ENCODE measurements at regions not wholly inside any gene's neighbourhood (a gene's known extent, or its start where the extent isn't known, plus 50 kb on each side); places are given as distances from the start of the nearest gene placed in this dataset.
"Not testable (repeated sequence)": the region's sequence is repeated elsewhere in the genome, so short reads cannot be mapped to it uniquely, and the experiment has no call there.

DNA sequence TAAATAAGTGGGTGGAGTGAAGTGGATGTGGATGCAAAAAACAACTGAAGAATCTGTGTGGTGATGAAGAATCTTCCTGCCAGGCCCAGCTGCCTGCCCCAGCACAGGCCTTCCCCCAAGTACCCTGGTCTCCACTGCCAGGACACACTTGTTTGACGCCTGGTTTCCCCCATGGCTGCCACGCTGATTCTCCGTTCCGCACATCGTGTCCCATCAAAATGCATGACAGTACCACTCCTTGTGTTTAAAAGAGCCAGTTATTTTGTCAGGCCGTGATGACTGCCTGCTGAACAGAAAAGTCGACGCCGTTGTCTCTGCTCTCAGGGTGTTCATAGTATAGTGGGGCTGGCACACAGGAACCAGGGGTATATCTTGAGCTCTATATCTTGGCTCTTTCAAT is 50.3 kb upstream of the KYNU start:
- intact Hi-C loops (cut with DNase I, micrococcal nuclease), result no loop called here
- DNase-seq (no peak), ATAC-seq (no peak)

DNA sequence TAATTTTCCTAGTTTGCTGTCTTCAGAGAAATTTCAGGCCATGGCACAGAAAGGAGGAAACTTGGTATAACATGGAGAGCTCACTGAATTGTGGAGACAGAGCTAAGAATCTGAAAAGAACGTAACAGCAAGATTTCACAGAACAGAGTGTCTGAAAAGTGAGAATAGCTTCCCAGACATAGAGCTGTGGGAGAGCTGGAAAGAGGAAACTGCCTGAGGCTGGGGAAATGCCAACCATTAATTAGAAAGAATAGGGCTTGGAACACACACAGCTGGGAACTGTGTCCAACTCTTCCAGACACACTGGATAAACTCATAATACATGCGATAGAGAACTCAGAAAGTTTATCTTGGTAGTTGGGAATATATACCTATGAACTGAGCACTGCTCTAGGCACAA is 51.6 kb upstream of the KYNU start:
- intact Hi-C loops (cut with DNase I, micrococcal nuclease), result no loop called here
- DNase-seq, result no peak

DNA sequence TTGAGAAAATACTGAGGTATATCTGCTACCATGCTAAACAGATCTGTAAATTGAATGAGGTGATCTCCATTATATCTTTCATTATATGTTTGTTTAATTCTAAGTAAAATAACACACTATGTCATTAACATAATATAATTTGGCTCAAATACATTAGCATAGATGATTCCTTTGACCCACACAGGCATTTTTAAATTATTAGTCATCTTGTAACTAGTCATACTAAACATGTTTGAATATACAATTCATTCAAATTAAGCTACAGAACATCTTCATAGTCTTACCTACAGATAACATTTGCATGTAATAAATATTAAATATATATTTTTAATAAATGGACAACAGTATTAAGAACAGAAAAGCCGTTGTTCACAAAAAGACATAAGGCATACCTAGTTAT is 52.7 kb upstream of the KYNU start:
- no peak for ATAC-seq
- intact Hi-C loops (cut with DNase I, micrococcal nuclease), result no loop called here

More for the DNA sequence above, 51.6 kb upstream of the KYNU start:
- no peak for ATAC-seq

GRCh38 chr2:142822190-142822589 is 55.3 kb upstream of the KYNU start:
- intact Hi-C loops (cut with DNase I, micrococcal nuclease), result no loop called here
- no peak for ATAC-seq
- no peak for DNase-seq

More for the DNA sequence above, 52.7 kb upstream of the KYNU start:
- DNase-seq, result no peak

DNA sequence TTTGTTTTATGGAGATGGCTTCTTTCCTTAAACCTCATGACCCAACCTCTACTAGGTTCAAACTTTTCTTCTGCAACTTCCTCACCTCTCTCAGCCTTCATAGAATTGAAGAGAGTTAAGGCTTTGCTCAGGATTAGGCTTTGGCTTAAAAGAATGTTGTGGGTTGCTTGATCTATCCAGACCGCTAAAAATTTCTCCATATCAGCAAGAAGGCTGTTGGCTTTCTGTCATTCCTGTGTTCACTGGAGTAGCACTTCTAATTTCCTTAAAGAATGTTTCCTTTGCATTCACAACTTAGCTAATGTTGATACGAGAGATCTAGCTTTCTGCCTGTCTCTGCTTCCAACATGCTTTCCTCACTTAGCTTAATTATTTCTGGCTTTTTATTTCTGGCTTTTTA is 58.1 kb upstream of the KYNU start:
- DNase-seq (no peak), ATAC-seq (no peak)
- intact Hi-C loops (cut with DNase I, micrococcal nuclease), result no loop called here

DNA sequence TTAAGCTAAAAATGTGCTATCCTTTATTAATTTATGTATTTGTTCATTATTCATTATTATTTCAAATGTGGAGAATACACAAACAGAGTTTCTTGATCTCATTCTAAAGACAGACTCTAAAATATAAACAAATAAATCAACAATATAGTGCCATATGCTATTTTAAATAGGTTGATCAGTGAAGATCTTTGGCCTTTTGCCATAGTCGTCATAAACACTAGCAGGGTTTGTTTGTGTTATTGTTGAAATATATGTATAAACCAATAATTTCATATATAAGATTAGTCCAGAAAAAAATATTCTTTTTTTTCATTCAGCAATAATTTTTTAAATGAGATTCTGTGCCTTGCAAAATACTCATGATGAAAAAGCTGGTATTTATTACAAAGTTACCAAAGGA is 62.1 kb upstream of the KYNU start:
- intact Hi-C loops (cut with DNase I, micrococcal nuclease), result no loop called here
- ATAC-seq (no peak), DNase-seq (no peak)

- DNase-seq (no peak), ATAC-seq (no peak)
- intact Hi-C loops (cut with DNase I, micrococcal nuclease), result no loop called here
Observed at GRCh38 chr2:142813830-142814829, 63.3 kb upstream of the KYNU start.

- DNase-seq; intact Hi-C loops (cut with DNase I, micrococcal nuclease); ATAC-seq: not testable (repeated sequence)
Observed at GRCh38 chr2:142811644-142812043, 65.8 kb upstream of the KYNU start.

- DNase-seq, result no peak
- intact Hi-C loops (cut with DNase I, micrococcal nuclease), result no loop called here
- ATAC-seq, result no peak
Observed at GRCh38 chr2:142805244-142805643, 72.2 kb upstream of the KYNU start.

DNA sequence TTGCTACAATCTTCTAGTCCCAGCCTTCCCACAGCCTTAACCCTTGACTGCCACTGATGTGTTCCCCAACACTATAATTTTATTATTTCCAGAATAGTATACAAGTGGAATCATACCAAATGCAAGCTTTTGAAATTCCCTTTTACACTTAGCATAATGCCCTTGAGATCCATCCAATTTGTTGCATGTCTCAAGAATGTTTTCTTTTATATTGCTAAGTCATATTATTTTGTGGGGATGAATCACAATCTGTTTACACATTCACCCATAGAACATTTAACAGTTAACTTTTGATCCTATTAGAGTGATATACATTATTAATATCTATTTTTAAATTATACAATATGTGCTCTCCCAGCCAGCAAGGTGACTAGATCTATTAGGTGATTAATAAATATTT is 74.3 kb upstream of the KYNU start:
- DNase-seq, result no peak
- ATAC-seq, result no peak
- intact Hi-C loops (cut with DNase I, micrococcal nuclease), result no loop called here

GRCh38 chr2:142796588-142796987 is 80.9 kb upstream of the KYNU start:
- DNase-seq (no peak), ATAC-seq (no peak)
- intact Hi-C loops (cut with DNase I, micrococcal nuclease), result no loop called here

GRCh38 chr2:142796161-142796560 is 81.3 kb upstream of the KYNU start:
- DNase-seq (no peak), ATAC-seq (no peak)
- intact Hi-C loops (cut with DNase I, micrococcal nuclease), result no loop called here

- intact Hi-C loops (cut with DNase I, micrococcal nuclease), result no loop called here
- no peak for ATAC-seq
Observed at GRCh38 chr2:142794850-142795249, 82.6 kb upstream of the KYNU start.

GRCh38 chr2:142792328-142792727 is 85.1 kb upstream of the KYNU start:
- DNase-seq; ATAC-seq; intact Hi-C loops (cut with DNase I, micrococcal nuclease): not testable (repeated sequence)

More at GRCh38 chr2:142794850-142795249, 82.6 kb upstream of the KYNU start:
- DNase-seq, result no peak

GRCh38 chr2:142791335-142791734 is 86.1 kb upstream of the KYNU start:
- intact Hi-C loops (cut with DNase I, micrococcal nuclease), result no loop called here
- DNase-seq (no peak), ATAC-seq (no peak)

DNA sequence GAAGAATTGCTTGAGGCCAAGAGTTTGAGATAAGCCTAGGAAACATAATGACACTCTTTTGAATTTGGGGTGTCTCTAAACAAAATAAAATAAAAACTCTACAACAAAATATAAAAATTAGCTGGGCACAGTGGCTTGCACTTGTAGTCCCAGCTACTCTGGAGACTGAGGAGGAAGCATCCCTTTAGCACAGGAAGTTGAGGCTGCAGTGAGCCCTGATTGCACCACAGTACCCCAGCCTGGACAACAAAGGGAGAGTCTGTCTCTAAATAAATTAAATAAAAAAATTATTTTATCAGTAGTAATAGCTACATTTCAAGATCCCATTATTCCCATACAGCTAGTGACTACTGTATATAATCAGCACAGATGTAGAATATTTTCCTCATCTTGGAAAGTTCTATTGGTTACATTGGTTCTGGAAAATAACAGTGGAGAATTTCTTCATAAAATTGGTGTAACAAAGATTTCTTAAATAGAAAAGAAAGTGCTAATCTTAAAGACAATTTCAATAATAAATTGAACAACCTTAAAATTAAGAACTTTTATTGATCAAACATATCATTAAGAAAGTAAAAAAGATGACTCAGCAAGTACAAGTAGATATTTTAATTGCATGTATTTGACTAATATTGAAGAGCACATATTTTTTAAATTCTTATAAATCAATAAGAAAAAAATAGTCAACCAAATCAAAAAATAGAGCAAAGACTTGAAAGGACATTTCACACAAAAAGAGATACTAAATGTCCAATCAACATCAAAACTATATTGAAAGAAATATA is 90.4 kb upstream of the KYNU start:
- ATAC-seq (no peak), DNase-seq (no peak)
- intact Hi-C loops (cut with DNase I, micrococcal nuclease), result no loop called here

DNA sequence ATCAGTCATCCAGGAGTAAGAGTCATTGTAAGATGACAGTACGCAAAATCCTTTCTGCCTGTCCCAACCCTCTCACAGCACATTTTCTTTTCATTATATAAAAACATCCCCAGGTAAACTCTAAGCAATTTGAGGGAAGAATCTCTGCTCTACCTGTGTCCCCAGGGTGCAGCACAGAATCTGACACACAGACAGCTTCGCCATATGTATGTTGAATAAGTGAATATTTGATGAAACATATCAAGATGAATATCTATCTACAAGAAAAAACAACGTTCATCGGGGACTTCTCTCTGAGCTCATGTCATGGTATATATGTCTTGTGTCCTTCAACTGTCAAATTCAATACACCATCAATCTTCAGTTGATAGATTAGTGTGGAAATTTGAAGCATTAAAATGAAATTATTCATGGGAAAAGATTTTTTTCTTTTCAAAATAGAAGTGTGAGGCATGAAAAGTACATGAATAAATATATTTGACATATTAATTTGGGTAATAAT is 94.5 kb upstream of the KYNU start:
- intact Hi-C loops (cut with DNase I, micrococcal nuclease), result no loop called here
- no peak for DNase-seq
- ATAC-seq, result no peak

GRCh38 chr2:142781146-142781545 is 96.3 kb upstream of the KYNU start:
- no peak for DNase-seq

DNA sequence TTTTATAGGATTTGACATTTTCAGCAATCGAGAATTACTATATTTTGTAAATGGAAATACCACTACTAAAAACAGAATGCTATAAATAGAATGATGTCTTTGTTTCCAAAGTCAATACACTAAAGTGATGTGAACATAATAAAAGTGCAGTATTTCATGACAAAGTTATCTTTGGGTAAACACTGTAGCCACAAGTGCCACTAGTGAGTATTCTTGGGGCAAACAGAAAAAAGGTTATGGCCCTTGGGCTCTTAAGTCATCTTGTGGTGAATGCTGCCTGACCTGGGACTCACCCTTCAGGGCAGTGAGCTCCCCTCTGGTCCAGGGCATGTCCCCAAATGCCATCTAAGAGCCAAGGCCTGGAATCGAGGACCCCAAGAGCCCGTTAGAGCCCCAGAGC is 99.2 kb upstream of the KYNU start:
- DNase-seq, result no peak
- ATAC-seq, result no peak
- intact Hi-C loops (cut with DNase I, micrococcal nuclease), result no loop called here

More at GRCh38 chr2:142781146-142781545, 96.3 kb upstream of the KYNU start:
- intact Hi-C loops (cut with DNase I, micrococcal nuclease), result no loop called here
- ATAC-seq, result no peak

- DNase-seq, result no peak
- intact Hi-C loops (cut with DNase I, micrococcal nuclease), result no loop called here
- no peak for ATAC-seq
Observed at GRCh38 chr2:142777742-142778141, 99.7 kb upstream of the KYNU start.
